ENCODE measurements at regions not wholly inside any gene's neighbourhood (a gene's known extent, or its start where the extent isn't known, plus 50 kb on each side); places are given as distances from the start of the nearest gene placed in this dataset.

GRCh38 chr7:142508251-142508650 lies 241.0 kb upstream of the PRSS1 start:
- TF ChIP-seq EZH2phosphoT487 (IDR thresholded peaks at IDR 0.05; ENCODE audit: borderline replicate concordance), result no peak
- no peak for TF ChIP-seq CTCF (IDR thresholded peaks at IDR 0.05 in 2 of 3, conservative IDR thresholded peaks at IDR 0.05 in 1 of 3; ENCODE audit: borderline replicate concordance in 1 of 3, insufficient read depth in 1 of 3, low read depth in 2 of 3, low read length in 2 of 3)
- no peak for TF ChIP-seq POLR2A (IDR thresholded peaks at IDR 0.05; ENCODE audit: borderline replicate concordance, extremely low read depth, insufficient read depth, insufficient read length)
- TF ChIP-seq YY1 (IDR thresholded peaks at IDR 0.05; ENCODE audit: extremely low read depth, insufficient replicate concordance, low read depth, low read length), result no peak
- no peak for TF ChIP-seq EZH2 (IDR thresholded peaks at IDR 0.05)
- TF ChIP-seq SIN3A (IDR thresholded peaks at IDR 0.05; ENCODE audit: low read depth), result no peak
- peak; percentile 26; the same call in 1 of the 2 replicates for TF ChIP-seq POLR2AphosphoS5 (IDR thresholded peaks at IDR 0.05; ENCODE audit: low read depth, low read length)
- no peak for TF ChIP-seq RAD21 (IDR thresholded peaks at IDR 0.05; ENCODE audit: low read depth)
- TF ChIP-seq, protein P1, sequence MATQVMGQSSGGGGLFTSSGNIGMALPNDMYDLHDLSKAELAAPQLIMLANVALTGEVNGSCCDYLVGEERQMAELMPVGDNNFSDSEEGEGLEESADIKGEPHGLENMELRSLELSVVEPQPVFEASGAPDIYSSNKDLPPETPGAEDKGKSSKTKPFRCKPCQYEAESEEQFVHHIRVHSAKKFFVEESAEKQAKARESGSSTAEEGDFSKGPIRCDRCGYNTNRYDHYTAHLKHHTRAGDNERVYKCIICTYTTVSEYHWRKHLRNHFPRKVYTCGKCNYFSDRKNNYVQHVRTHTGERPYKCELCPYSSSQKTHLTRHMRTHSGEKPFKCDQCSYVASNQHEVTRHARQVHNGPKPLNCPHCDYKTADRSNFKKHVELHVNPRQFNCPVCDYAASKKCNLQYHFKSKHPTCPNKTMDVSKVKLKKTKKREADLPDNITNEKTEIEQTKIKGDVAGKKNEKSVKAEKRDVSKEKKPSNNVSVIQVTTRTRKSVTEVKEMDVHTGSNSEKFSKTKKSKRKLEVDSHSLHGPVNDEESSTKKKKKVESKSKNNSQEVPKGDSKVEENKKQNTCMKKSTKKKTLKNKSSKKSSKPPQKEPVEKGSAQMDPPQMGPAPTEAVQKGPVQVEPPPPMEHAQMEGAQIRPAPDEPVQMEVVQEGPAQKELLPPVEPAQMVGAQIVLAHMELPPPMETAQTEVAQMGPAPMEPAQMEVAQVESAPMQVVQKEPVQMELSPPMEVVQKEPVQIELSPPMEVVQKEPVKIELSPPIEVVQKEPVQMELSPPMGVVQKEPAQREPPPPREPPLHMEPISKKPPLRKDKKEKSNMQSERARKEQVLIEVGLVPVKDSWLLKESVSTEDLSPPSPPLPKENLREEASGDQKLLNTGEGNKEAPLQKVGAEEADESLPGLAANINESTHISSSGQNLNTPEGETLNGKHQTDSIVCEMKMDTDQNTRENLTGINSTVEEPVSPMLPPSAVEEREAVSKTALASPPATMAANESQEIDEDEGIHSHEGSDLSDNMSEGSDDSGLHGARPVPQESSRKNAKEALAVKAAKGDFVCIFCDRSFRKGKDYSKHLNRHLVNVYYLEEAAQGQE (IDR thresholded peaks at IDR 0.05; ENCODE audit: low read depth), result no peak

Measured in HCT116 (cell line).